ENCODE measurements at regions not wholly inside any gene's neighbourhood (a gene's known extent, or its start where the extent isn't known, plus 50 kb on each side); places are given as distances from the start of the nearest gene placed in this dataset.

DNA sequence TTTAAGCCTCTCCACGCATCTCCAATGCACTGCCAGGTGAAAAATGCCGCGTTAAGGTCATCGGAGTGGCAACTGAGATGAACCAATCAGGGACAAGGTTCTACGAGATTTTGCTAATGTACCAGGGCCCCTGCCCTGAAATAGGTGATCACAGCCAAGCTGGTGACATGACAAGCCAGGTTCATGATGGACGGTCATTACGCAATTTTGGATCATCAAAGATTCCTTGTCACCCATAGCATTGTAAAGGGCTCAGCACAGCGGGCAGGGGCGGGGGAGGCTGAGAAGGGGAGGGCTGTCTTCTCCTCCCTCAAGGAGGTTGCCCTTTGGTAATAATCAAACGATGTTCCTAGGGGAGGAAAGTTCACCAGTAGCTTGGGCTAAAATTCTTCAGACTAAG is 475.5 kb downstream of the NPHP4 start:
- peaks cover 0 to 49% (median 30%) of the 10 kb centered on the region in 7 donors for H3K27me3 ChIP-seq
- DNase-seq (no peak), ATAC-seq (no peak)
- H3K9me3 ChIP-seq, result no peaks in the 10 kb centered on the region
- 85 to 87% methylated on average over 10 of the region's 10 CpGs for WGBS, 2 donors
- H3K4me3 ChIP-seq, result no peak overlapping the region
- intact Hi-C loops (cut with DNase I), result loop anchor here in 1 of 10 donors (10.0 kb wide), 1 partner anchor 1602 kb away; no protein-coding TSS in a partner anchor
- no peaks in the 10 kb centered on the region for H3K4me1 ChIP-seq
- TF ChIP-seq, protein P1, sequence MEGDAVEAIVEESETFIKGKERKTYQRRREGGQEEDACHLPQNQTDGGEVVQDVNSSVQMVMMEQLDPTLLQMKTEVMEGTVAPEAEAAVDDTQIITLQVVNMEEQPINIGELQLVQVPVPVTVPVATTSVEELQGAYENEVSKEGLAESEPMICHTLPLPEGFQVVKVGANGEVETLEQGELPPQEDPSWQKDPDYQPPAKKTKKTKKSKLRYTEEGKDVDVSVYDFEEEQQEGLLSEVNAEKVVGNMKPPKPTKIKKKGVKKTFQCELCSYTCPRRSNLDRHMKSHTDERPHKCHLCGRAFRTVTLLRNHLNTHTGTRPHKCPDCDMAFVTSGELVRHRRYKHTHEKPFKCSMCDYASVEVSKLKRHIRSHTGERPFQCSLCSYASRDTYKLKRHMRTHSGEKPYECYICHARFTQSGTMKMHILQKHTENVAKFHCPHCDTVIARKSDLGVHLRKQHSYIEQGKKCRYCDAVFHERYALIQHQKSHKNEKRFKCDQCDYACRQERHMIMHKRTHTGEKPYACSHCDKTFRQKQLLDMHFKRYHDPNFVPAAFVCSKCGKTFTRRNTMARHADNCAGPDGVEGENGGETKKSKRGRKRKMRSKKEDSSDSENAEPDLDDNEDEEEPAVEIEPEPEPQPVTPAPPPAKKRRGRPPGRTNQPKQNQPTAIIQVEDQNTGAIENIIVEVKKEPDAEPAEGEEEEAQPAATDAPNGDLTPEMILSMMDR (IDR thresholded peaks at IDR 0.05), result no peak
- H3K36me3 ChIP-seq, result no peaks in the 10 kb centered on the region
- no peak overlapping the region for H3K27ac ChIP-seq

DNA sequence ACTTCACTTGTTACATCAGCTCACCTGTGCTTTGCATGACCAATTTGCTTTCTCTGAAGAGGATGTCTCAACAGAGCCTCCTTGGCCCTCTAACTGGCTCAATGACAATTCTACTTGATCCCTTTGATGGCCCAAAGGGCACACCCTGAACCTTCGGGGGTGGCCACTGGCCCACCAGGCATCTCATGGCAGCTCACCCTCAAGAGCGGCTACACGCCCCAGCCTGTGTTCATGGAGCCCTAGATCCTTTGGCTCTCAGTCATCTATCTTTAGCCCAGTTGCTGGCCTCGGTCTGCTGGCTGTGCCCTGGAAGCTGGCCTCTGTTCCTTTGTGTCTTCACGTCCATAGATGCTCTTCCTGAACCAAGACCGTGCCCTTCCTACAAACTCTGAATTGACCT is 476.7 kb downstream of the NPHP4 start:
- WGBS, 2 donors, result 71 to 72% methylated on average over 6 of the region's 6 CpGs
- Histone ChIP-seq H3K27ac (no peak overlapping the region), H3K36me3 (no peaks in the 10 kb centered on the region), H3K27me3 (peaks cover 0 to 51% (median 28%) of the 10 kb centered on the region in 7 donors), H3K4me1 (no peaks in the 10 kb centered on the region), H3K9me3 (no peaks in the 10 kb centered on the region), H3K4me3 (no peak overlapping the region)
- DNase-seq (no peak), ATAC-seq (no peak)
- TF ChIP-seq, protein P1 (IDR thresholded peaks at IDR 0.05), result no peak
- intact Hi-C loops (cut with DNase I), result loop anchor here in 1 of 10 donors (10.0 kb wide), 1 partner anchor 1601 kb away; no protein-coding TSS in a partner anchor

DNA sequence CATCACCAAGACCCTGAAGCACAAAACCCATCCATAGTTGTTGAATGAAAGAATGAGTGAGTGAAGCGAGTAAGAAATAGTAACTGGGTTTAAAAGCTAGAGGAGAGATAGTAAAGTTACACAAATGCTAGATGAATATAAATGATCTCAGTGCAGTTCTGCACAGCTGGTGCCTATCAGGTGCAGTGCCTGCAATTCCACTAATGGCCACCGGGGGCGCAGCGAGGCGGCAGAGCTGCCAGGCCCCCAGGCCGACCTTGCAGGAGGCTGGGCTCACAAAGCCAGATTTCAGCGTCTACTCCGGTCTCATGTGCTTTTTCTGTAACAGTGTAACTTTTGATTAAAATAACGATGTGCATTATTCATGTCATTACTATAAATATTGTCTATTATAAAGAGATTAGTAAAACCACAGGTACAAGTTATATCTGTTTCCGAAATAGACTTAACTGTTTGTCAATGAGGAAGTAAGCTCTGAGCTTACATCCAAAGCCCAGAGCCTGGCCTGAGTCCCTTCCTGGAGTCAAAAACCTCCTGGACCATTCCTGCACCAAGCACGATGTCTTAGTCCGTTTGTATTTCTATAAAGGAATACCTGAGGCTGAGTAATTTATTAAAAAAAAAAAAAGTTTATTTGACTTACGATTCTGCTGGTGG is 477.6 kb downstream of the NPHP4 start:
- H3K27me3 ChIP-seq, result peaks cover 0 to 60% (median 36%) of the 10 kb centered on the region in 7 donors
- H3K36me3 ChIP-seq, result no peaks in the 10 kb centered on the region
- no peak overlapping the region for H3K4me3 ChIP-seq
- DNase-seq, result peak; percentile 61 to 76
- peak in 4 of 8 donors; percentile 50 to 74 (median 63) for ATAC-seq
- H3K4me1 ChIP-seq, result no peaks in the 10 kb centered on the region
- 23 to 25% methylated on average over 13 of the region's 13 CpGs for WGBS, 2 donors
- intact Hi-C loops (cut with DNase I), result loop anchor here in 6 of 10 donors (5.0 to 10.0 kb wide), 5 partner anchors 233 to 1600 kb away; no protein-coding TSS in a partner anchor
- no peaks in the 10 kb centered on the region for H3K9me3 ChIP-seq
- H3K27ac ChIP-seq, result no peak overlapping the region
- TF ChIP-seq, protein P1 (IDR thresholded peaks at IDR 0.05), result peak in 8 of 9 donors; percentile 98 to 100 (median 100)

DNA sequence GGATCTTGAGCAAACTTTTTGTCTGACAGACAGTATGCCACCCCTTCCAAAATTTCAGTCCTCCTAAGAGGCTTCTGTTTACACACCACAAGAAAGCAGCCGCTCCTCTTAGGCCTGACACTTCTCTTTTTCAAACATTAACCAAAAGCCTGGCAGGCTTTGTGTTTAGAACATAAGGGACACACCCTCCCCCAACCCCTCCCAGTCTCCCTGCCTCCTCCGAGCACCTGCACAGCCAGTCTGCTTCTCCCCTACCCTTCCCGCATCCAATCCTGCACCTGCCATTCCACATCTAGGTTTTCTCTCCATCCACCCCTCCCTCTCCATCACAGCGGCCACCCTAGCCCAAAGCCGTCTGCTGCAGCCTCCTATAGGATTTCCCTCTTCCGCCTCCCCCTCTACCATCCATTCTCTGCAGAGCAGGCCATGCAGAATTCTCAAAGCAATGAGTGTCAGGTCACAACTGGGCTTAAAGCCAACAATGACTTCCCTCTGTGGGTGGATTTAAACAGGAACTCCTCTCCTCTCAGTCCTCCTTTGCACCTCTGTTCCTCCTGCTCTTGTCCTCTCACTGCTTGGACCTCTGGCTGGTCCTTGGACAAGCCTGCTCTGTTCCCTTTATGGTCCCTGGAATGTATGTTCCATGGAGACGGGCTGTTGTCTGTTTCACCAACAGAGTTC is 478.2 kb downstream of the NPHP4 start:
- ATAC-seq (no peak), DNase-seq (no peak)
- no peaks in the 10 kb centered on the region for H3K36me3 ChIP-seq
- peaks cover 0 to 65% (median 40%) of the 10 kb centered on the region in 7 donors for H3K27me3 ChIP-seq
- no peaks in the 10 kb centered on the region for H3K4me1 ChIP-seq
- WGBS, 2 donors, result 66% methylated on average over 7 of the region's 7 CpGs
- TF ChIP-seq, protein P1 (IDR thresholded peaks at IDR 0.05), result no peak
- no peak overlapping the region for H3K4me3 ChIP-seq
- intact Hi-C loops (cut with DNase I), result loop anchor here in 6 of 10 donors (5.0 to 10.0 kb wide), 5 partner anchors 233 to 1599 kb away; no protein-coding TSS in a partner anchor
- H3K9me3 ChIP-seq, result no peaks in the 10 kb centered on the region
- H3K27ac ChIP-seq, result no peak overlapping the region

Data from heart right ventricle (tissue), 16 donors.